GM12865 (cell line): ENCODE measurements at regions not wholly inside any gene's neighbourhood (a gene's known extent, or its start where the extent isn't known, plus 50 kb on each side); places are given as distances from the start of the nearest gene placed in this dataset.

Experiments used
- DNase-seq: peaks from one replicate; pipeline ENCODE4 v3.0.0; 2010; ENCODE audit warnings: low read depth
- H3K4me3 ChIP-seq: 2 replicates; pipeline ENCODE4 v1.5.1; 2011; ENCODE audit warnings: mild to moderate bottlenecking, low read depth, low read length, control low read depth
- TF ChIP-seq, protein P1 (sequence below): IDR thresholded peaks from 2 replicates; pipeline ENCODE4 v1.5.1; 2011; ENCODE audit warnings: low read length, control low read depth, low read depth, inconsistent platforms; ENCODE audit not compliant: insufficient read depth; ENCODE audit errors: missing control alignments

DNA sequence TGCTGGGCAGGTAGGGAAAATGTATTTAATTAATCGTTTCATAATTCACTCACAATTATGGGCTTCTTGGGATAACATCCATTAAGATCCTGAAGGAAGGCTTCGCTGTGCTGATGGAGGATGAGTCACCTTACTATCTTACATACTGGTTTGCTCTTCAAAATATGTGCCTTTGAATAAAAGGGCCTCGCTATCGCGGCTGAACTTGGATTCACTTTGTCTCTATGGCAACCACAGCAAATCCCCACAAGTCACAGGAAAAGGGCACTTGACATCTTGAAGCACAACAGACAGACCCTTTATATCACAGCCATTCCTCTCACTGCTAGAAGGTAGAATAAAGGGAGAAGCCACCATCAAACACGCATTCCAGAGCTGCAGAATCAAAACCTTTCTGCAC, 141.3 kb upstream of the MYLIP start:
- TF ChIP-seq, protein P1, sequence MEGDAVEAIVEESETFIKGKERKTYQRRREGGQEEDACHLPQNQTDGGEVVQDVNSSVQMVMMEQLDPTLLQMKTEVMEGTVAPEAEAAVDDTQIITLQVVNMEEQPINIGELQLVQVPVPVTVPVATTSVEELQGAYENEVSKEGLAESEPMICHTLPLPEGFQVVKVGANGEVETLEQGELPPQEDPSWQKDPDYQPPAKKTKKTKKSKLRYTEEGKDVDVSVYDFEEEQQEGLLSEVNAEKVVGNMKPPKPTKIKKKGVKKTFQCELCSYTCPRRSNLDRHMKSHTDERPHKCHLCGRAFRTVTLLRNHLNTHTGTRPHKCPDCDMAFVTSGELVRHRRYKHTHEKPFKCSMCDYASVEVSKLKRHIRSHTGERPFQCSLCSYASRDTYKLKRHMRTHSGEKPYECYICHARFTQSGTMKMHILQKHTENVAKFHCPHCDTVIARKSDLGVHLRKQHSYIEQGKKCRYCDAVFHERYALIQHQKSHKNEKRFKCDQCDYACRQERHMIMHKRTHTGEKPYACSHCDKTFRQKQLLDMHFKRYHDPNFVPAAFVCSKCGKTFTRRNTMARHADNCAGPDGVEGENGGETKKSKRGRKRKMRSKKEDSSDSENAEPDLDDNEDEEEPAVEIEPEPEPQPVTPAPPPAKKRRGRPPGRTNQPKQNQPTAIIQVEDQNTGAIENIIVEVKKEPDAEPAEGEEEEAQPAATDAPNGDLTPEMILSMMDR: no peak
- H3K4me3 ChIP-seq: no peak overlapping the region
- DNase-seq: no peak

DNA sequence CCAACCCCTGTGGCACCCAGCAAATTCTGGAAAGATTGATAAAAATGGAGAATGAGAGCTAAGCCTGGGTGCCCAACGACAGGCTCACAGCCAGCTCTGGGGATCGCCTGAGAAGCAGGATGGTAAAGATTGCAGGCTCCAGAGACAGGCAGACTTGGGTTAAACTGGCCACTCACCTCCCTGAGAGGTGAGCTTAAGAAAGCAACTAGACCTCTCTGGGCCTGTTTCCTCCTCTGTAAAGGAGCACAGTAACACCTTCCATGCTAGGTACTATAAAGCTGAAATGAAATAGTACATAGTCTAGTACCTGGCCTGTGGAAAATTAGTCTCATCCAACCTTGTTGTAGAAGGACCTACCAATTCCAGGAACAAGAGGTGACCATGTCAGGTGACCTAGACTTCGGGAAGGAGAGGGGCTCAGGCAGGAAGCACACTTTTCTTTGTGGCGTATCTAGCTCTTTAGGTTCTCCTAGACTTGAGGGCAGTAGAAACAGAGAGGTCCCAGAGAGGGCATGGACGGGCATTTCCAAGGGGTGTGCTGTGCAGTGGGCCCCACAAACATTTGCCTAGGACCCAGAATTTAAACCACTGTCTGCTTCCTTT, 142.8 kb upstream of the MYLIP start:
- no peak overlapping the region for H3K4me3 ChIP-seq
- TF ChIP-seq, protein P1: no peak
- DNase-seq: no peak

DNA sequence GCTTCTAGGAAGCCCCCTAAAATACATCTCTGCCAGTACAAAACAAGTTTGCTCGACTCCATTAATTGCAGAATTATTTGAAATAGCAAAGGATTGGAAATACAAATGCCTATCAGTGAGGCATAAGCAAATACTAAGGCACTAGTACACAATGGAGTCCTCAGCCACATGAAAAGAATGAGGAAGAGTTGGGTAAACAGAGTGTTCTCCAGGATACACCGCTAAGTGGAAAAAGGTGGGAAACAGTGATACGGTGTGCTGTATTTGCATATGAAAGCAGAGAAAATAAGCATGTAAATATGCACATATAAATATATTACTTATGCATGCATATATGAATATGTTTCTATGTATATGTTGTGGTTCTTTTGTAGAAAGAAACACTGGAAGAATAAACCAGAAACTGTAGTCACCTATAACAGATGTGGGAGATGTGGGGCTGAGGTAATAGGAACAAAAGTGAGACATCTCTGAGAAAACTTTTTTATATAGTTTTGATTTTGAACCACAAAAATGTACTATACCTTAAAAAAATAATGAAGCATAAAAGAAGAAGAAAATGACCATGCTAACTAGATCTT, 143.4 kb upstream of the MYLIP start:
- TF ChIP-seq, protein P1: no peak
- no peak for DNase-seq
- no peak overlapping the region for H3K4me3 ChIP-seq

DNA sequence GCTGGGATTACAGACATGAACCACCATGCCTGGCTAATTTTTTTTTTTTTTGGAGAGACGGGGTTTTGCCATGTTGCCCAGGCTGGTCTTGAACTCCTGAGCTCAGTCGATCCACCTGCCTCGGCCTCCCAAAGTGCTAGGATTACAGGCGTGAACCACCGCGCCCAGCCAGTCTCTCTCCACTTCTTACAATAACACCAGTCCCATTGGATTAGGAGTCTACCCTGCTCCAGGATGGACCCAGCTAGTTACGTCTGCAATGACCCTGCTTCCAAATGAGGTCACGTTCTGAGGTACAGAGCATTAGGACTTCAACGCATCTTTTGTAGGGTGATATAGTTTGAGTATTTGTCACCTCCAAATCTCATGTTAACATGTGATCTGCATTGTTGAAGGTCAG, 146.9 kb upstream of the MYLIP start:
- no peak overlapping the region for H3K4me3 ChIP-seq
- DNase-seq: no peak
- TF ChIP-seq, protein P1: no peak

DNA sequence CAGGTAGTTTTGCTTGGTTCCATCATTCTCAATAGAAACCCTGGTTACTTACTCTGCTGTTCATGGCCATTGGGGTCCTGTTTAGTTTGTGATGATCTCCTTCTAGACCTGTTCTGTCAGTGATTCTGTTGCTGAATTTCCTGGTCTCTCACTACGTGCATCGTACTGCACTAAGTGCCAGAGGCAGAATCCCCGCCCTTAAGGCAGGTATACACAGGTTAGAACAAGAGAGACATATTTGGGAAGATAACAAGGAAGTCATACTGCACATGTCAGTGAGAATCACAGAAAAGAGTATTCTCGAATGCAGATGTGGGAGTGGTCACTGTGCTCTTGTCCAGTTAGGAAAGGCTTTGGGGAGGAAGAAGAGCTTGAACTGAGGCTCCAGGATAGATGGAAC, 148.1 kb upstream of the MYLIP start:
- DNase-seq: no peak

DNA sequence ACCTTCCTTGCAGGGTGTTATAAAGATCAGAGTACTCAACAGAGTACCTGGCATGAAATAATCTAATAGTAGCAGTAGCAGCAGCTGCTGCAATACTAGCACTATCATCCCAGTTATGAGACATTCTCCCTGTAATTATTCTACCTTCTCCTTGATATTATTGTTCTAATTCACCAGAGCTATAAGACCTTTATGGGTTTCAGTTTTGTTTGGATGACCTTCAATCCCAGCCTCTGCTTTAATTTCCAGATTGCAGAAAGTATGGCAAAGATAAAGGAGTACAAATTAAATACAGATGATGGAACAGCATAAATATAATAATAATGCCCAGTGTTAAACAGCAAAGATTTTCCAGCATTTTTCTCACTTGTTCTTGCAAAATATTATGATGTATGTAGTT, 150.5 kb upstream of the MYLIP start:
- DNase-seq: no peak
- TF ChIP-seq, protein P1: no peak
- no peak overlapping the region for H3K4me3 ChIP-seq

More for the DNA sequence above, 148.1 kb upstream of the MYLIP start:
- H3K4me3 ChIP-seq: no peak overlapping the region
- TF ChIP-seq, protein P1: no peak

DNA sequence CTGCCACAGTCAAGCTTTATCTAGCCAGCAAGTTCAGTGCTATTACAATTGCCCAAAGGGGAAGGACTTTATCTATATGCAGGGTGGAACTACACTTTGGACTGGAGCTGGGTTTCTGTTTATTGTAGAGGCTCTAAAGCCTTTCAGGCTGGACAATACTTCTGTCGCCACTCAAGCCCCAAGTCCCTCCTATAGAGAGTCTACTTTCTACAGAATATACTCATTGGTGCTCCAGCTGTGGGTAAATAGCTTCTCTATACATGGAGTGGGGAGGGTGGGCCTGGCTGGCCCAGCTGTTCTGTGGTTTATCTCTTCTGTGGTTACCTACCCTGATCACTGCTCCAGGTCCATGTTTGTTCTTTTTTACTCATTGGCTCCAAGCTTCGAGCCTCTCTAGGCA, 151.8 kb upstream of the MYLIP start:
- no peak for DNase-seq
- TF ChIP-seq, protein P1: no peak
- H3K4me3 ChIP-seq: no peak overlapping the region
